ENCODE measurements at regions not wholly inside any gene's neighbourhood (a gene's known extent, or its start where the extent isn't known, plus 50 kb on each side); places are given as distances from the start of the nearest gene placed in this dataset.

DNA sequence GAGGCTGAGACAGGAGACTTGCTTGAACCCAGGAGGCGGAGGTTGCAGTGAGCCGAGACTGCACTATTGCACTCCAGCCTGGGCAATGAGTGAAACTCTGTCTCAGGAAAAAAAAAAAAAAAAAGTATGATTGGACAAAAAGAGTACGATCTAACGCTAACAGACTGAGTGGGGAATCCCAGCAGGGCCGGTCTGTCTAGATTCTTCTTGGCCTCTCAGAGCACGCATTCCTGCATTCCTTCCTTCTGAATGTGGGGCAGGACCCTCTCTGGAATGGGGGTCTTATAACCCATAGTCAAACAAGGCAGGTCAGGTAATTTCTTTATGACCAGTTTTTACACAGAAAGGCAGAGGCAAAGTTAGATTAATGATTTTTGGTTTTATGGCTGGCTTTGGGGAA, 92.0 kb upstream of the PPM1J start:
- intact Hi-C loops (cut with DNase I; ENCODE audit: low total_unique reads) = loop anchor here (5.0 kb wide), 1 partner anchor 90 kb away; the partner anchor contains the start of gene PPM1J
- TF ChIP-seq POLR2A (IDR thresholded peaks at IDR 0.05) (no peak), POLR2AphosphoS5 (IDR thresholded peaks at IDR 0.05) (no peak)
- TF ChIP-seq, protein P1, sequence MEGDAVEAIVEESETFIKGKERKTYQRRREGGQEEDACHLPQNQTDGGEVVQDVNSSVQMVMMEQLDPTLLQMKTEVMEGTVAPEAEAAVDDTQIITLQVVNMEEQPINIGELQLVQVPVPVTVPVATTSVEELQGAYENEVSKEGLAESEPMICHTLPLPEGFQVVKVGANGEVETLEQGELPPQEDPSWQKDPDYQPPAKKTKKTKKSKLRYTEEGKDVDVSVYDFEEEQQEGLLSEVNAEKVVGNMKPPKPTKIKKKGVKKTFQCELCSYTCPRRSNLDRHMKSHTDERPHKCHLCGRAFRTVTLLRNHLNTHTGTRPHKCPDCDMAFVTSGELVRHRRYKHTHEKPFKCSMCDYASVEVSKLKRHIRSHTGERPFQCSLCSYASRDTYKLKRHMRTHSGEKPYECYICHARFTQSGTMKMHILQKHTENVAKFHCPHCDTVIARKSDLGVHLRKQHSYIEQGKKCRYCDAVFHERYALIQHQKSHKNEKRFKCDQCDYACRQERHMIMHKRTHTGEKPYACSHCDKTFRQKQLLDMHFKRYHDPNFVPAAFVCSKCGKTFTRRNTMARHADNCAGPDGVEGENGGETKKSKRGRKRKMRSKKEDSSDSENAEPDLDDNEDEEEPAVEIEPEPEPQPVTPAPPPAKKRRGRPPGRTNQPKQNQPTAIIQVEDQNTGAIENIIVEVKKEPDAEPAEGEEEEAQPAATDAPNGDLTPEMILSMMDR (IDR thresholded peaks at IDR 0.05) = no peak
- H3K9me3 ChIP-seq = no peaks in the 10 kb centered on the region
- H3K27me3 ChIP-seq = no peaks in the 10 kb centered on the region
- no peak for DNase-seq (ENCODE audit: low spot score in 2 of 2)
- H3K4me1 ChIP-seq = no peaks in the 10 kb centered on the region
- no peaks in the 10 kb centered on the region for H3K36me3 ChIP-seq
- no peak overlapping the region for H3K4me3 ChIP-seq
- H3K27ac ChIP-seq = no peak overlapping the region

DNA sequence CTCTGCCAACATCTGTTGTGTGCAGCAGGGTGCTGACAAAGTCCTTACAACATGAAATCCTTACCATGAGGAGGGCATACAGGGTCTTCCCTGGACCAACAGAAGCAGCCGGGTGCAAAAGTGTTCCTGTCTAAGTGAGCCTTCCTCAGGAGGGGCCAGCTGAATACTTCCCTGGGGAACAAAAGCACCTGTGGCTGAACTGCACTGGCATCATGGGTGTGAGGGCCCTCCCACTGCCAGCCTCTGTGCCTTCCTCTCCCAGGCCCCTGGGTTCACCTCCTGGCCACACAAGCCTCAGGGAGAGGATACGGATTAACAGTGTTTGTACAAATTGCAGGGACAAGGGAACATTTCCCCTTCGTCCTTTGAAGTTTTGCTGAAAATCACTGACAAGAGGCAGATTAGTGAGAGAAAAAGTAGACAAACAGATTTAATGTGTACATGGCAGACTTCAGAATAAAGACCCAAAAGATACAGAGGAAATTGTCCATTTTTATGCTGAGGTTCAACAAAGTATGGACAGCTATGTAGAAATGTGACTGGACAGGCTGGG, 91.0 kb upstream of the PPM1J start:
- intact Hi-C loops (cut with DNase I; ENCODE audit: low total_unique reads) = loop anchor here (5.0 kb wide), 1 partner anchor 89 kb away; the partner anchor contains the start of gene PPM1J
- Histone ChIP-seq H3K9me3 (no peaks in the 10 kb centered on the region), H3K27ac (no peak overlapping the region), H3K27me3 (no peaks in the 10 kb centered on the region), H3K4me1 (no peaks in the 10 kb centered on the region), H3K4me3 (no peak overlapping the region), H3K36me3 (no peaks in the 10 kb centered on the region)
- no peak for TF ChIP-seq POLR2AphosphoS5 (IDR thresholded peaks at IDR 0.05)
- TF ChIP-seq, protein P1 (IDR thresholded peaks at IDR 0.05) = no peak
- TF ChIP-seq POLR2A (IDR thresholded peaks at IDR 0.05) = no peak
- no peak for DNase-seq (ENCODE audit: low spot score in 2 of 2)

DNA sequence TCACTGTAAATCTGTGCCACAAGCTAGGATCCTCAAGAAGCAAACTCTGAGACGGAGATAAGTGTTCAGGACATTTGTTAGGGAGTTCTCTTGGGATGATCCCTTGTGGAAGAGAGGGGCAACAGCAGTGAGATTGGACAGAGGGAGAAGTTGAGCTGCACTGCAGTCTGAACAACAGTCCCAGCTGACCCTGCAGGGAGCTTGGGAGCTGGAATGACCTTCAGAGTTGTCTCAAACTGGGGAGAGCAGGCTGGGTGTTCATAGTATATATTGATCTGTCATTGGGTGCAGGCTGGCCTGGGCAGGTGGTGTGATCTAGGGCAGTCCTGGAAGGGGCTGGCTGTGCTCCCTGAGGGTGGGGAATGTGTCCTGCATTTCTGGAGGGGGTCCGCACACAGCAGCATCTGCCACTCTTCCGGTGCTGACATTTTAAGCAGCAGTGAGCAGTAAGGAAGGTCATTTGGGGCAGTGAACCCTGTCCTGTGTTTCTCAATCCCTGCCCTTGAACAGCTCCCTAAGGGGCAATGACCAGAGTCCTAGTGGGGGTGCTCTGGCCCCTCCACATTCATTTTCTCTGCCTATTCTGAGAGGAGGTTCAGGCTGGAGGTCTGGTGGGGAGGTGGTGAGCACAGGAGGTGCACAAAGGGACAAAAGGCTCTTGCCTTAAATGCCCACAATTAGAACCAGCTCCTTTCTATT, 90.2 kb upstream of the PPM1J start:
- H3K36me3 ChIP-seq = no peaks in the 10 kb centered on the region
- no peaks in the 10 kb centered on the region for H3K27me3 ChIP-seq
- no peak overlapping the region for H3K27ac ChIP-seq
- H3K9me3 ChIP-seq = no peaks in the 10 kb centered on the region
- no peaks in the 10 kb centered on the region for H3K4me1 ChIP-seq
- no peak for DNase-seq (ENCODE audit: low spot score in 2 of 2)
- intact Hi-C loops (cut with DNase I; ENCODE audit: low total_unique reads) = loop anchor here (5.0 kb wide), 1 partner anchor 88 kb away; the partner anchor contains the start of gene PPM1J
- TF ChIP-seq POLR2A (IDR thresholded peaks at IDR 0.05) = no peak
- TF ChIP-seq POLR2AphosphoS5 (IDR thresholded peaks at IDR 0.05) = no peak
- TF ChIP-seq, protein P1 (IDR thresholded peaks at IDR 0.05) = no peak
- no peak overlapping the region for H3K4me3 ChIP-seq

DNA sequence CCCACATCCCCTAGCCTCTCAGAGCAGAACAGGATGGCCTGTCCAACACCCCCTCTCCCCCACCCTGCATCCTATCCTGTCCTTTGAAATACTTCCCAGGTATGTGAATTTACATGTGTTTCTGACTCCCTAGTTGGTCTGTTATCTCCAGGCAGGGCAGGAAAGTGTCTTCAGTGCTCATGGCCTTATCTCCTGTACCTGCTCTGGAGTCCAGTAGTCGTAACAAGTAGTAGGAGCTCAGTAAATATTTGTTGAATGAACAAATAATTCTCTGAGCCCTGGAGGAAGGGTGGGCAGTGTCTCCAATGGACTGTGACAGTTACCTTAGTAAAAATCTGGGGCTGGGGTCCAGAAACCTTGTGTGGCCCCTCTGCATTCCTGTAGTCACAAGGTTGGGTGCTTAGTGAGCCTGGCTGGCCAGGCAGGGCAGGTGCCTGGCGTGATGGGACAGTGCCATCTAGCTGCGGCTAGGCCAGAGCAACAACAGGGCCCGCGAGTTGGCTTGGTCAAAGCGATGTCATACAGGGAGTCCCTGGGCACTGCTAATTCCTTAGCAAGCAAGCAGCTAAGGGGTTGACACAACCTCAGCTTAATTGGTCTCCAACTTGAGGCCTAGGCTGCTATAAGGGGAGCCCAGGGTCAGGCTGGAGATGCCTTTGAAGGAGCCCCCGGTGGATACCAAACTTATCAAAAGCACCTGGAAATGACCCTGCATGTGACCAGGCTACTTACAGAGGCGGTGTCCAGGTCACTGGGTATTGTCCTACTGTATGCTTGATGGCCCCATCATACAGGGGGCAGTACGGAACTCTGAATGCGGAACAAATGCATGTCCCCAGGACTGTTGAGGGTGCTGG, 89.0 kb upstream of the PPM1J start:
- Histone ChIP-seq H3K27ac (no peak overlapping the region), H3K9me3 (no peaks in the 10 kb centered on the region), H3K27me3 (no peaks in the 10 kb centered on the region), H3K36me3 (no peaks in the 10 kb centered on the region), H3K4me3 (no peak overlapping the region), H3K4me1 (no peaks in the 10 kb centered on the region)
- intact Hi-C loops (cut with DNase I; ENCODE audit: low total_unique reads) = no loop called here
- peak; percentile 61 to 72 for DNase-seq (ENCODE audit: low spot score in 2 of 2)
- TF ChIP-seq POLR2A (IDR thresholded peaks at IDR 0.05) = no peak
- no peak for TF ChIP-seq POLR2AphosphoS5 (IDR thresholded peaks at IDR 0.05)
- TF ChIP-seq, protein P1 (IDR thresholded peaks at IDR 0.05) = peak in 2 of 3 donors; percentile 44 to 73
